HG03064 (cell line): ENCODE measurements at regions not wholly inside any gene's neighbourhood (a gene's known extent, or its start where the extent isn't known, plus 50 kb on each side); places are given as distances from the start of the nearest gene placed in this dataset.
A peak's percentile ranks its signal among the peaks of the same experiment; 100 is the strongest.

Experiments
- ATAC-seq: cut with Tn5 transposase; IDR thresholded peaks from one replicate; pipeline ENCODE4 v1.9.1; 2021; ENCODE audit warnings: low read depth; ENCODE audit not compliant: unreplicated experiment

GRCh38 chr2:62447411-62447810 lies 58.6 kb downstream of the TMEM17 start:
- ATAC-seq, result no peak

- no peak for ATAC-seq
Observed at GRCh38 chr2:62446491-62446890, 59.5 kb downstream of the TMEM17 start.

DNA sequence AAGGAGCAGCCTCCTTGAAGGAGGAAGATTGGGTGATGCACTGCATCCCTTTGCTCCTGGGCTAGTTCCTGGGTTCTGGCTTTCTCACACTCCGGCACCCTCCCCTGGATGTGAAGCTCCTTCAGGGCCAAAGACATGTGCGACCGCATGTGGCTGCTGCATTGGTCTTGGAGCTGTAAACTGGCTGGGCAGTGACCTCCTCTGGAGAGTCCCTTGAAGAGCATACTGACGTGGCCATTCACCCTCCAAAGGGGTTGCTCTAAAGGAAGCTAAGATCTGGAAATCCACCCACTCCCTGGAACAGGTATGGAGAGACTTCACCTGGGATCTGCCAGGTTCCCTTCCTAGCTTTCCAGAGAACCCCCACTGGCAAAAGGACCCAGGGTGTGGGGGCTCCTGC lies 62.1 kb downstream of the TMEM17 start:
- no peak for ATAC-seq

GRCh38 chr2:62443471-62443870 lies 62.5 kb downstream of the TMEM17 start:
- ATAC-seq, result no peak

DNA sequence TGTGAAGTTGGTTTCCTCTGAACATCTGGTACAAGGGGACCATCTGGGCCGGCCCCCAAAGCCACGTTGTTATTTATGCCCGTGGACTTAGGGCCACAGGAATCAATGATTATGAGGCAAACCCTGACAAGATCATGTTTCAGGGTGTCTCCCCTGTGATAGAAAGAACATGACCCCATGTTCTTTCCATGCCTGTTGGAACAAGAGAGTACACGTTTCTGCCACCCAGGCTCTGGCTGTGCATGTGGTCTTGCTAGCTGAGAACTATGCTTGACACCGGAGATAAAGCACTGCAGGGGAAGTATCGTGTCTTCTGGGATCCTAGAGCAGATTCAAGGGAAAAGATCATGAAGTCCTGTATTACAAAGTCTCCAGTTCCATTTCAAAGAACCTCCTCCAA lies 64.2 kb downstream of the TMEM17 start:
- no peak for ATAC-seq

DNA sequence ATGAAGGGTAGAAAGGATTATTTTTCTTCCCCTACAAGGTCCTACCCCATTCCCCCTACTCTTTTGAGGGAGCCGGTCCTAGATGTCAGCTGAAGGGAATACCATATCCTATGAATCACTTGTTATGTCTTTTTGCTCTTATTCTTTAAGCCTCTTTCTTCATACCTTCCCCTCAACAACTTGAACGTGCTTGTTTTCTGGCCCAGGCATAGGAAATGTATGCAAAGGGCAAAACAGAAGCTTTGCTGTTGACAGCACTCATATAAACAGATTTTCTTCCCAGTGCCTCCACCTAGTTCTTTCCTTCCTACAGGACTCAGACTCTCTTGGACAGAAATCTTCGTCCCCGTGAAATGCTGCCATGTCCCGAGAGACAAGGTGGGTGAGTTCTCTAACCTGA lies 64.6 kb downstream of the TMEM17 start:
- no peak for ATAC-seq

DNA sequence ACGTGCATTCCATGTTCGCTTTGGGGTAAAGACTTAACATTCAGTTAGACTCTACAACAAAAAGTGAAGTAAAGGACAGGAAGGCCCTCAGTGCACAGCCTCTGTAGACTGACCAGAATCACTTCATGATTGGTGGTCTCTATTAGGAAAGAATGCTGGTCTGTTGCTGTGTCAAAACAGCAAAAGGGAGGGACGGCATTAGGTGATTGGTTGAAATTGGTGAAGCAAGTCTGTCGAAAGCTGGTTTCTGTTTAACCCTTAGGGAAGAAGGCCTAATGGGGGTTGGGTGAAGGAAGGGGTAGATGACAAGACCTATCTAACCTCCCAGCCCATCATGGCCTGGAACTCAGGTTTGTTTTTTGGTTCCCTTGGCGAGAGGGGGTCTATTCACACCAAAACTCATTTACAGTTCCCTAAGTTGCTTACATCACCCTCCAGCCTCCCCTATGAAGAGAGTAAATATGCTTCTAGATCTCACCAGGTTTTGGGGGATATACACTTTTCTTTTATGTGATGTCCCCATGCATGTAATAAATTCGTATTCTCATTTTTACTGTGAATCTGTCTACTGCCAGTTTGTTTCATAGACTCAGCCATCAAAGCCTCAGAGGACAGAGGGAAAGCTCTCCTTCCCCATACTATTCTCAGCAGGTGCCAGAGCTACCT lies 65.6 kb downstream of the TMEM17 start:
- no peak for ATAC-seq

DNA sequence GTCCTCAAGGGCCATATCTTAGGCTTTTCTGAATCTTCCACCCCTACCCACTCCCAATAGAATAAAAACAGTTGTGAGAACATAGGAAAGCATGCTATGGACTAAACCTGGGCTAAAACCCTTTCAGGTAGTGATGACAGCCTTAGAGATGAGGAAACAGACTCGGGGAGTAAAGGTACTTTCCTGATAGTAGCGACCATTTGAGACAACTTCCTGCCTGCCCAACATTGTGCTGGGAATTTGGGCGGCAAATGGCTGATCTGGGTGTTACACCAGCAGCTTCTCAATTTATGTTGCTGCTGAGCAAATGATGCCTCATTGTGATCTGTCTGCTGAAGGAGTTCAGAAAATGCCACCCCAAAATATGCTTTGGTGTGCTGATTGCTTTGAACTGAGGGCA lies 66.6 kb downstream of the TMEM17 start:
- no peak for ATAC-seq

DNA sequence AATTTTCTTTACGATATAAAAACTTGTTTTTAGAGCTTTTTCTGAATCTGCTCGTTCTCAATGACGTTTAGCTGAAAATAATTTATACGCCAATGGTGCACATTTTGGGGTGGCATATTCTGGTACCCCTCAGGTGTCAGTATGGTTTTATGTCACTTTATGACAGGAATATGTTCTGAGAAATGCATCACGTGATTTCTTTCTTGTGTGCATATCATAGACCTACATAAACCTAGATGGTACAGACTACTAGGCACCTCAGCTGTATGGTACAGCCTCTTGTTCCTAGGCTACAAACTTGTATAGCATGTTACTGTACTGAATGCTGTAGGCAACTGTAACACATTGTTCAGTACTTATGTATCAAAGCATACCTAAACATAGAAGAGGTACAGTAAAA lies 68.2 kb downstream of the TMEM17 start:
- no peak for ATAC-seq

DNA sequence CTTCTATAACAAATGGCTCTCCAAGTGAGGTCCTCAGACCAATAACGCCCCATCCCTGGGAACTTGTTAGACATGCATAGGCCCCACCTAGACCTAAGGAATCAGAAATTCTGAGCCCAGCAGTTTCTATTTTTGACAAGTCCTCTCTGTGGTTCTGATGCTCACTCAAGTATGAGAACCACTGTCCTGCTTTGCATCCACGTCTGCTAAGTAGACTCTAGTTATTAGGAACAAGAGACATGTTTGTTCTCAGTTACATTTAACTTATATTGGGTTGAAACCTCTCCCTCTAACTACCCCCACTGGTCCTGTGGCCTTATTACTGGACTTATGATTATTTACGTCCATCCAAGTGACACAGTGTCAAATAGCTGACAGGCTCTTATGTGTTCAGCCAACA lies 70.3 kb downstream of the TMEM17 start:
- peak; percentile 81 for ATAC-seq

GRCh38 chr2:62432407-62432806 lies 73.6 kb downstream of the TMEM17 start:
- ATAC-seq, result no peak

DNA sequence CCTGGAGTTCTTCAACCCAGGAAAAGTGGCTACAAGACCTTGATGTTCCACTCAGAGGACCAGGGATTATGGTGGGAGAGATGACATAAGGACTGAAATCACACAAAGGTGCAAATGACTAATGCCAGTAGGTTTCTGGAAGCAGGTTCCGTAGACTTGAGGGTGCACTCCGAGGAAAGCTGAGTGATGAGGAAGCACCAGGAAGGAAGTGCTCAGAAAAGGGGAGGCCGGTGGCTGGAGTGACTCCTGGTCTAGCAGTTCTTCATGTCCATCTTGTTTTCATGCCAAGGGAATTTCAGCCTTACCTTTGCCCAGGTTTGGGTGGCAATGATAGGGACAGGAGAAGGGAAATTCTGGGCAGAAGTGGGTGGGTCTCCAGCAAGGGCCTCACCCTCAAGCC lies 74.5 kb downstream of the TMEM17 start:
- ATAC-seq, result no peak

- no peak for ATAC-seq
Observed at GRCh38 chr2:62430146-62430545, 75.8 kb downstream of the TMEM17 start.

DNA sequence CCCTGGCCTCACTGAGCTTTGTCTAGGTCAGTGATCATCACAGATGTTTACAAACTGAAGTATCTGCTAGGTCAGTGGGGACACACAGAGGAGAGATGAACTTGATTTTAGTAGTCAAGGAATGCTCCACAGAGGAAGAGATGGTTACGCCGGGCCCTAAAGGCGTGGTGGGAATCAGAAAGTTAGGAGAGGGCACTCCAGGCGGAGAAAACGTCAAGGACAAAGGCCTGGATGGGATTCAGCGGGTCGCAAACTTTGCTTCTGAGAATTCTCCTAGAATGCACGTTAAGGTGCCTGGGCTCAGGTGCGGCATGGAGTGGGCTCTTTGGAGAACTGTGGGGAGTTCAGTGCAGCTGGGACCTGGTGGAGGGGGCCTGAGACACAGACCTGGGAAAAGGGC lies 78.8 kb downstream of the TMEM17 start:
- ATAC-seq, result no peak

GRCh38 chr2:62426154-62426912 lies 79.7 kb downstream of the TMEM17 start:
- no peak for ATAC-seq

- ATAC-seq, result no peak
Observed at GRCh38 chr2:62425684-62426083, 80.3 kb downstream of the TMEM17 start.

DNA sequence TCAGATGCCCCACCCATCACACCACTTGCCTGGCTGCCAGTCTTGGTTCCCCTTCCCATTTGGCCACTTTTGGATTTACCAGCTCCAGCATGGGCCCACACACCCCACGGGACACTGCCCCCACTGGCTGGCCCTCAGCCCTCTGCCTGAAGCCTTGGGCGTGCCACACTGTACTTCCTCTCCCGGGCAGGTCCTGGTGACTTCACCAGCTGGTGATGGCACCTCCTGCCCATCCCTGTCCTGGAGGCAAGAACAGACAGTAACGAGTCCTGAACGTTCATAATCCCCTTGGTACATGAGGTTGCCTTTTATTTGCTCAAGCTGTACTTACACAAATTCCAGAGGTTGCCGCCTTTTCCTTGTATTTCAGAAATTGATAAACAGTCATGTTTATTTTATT lies 81.1 kb downstream of the TMEM17 start:
- no peak for ATAC-seq

GRCh38 chr2:62423883-62424458 lies 82.0 kb downstream of the TMEM17 start:
- ATAC-seq, result no peak

GRCh38 chr2:62423235-62423634 lies 82.8 kb downstream of the TMEM17 start:
- ATAC-seq, result no peak

GRCh38 chr2:62415518-62415917 lies 90.5 kb downstream of the TMEM17 start:
- ATAC-seq, result no peak

GRCh38 chr2:62415019-62415431 lies 91.0 kb downstream of the TMEM17 start:
- ATAC-seq, result peak; percentile 81

- no peak for ATAC-seq
Observed at GRCh38 chr2:62413116-62413663, 92.8 kb downstream of the TMEM17 start.
